Activated CD4-positive, alpha-beta T cell treated with anti-CD3 and anti-CD28 coated beads for 4 hours (primary cell): ENCODE measurements at regions not wholly inside any gene's neighbourhood (a gene's known extent, or its start where the extent isn't known, plus 50 kb on each side); places are given as distances from the start of the nearest gene placed in this dataset.

Source experiments
- DNase-seq, 2 donors: peaks; one replicate each; pipeline ENCODE4 v3.0.0-alpha.2; 2020

- DNase-seq, result no peak
Measured at GRCh38 chr10:61317706-61318105, 135.5 kb downstream of the TMEM26 start.

- DNase-seq, result no peak
Measured at GRCh38 chr10:61316676-61317265, 136.4 kb downstream of the TMEM26 start.

- DNase-seq, result no peak
Measured at GRCh38 chr10:61314273-61314672, 138.9 kb downstream of the TMEM26 start.

GRCh38 chr10:61313460-61313859 lies 139.7 kb downstream of the TMEM26 start:
- no peak for DNase-seq

- no peak for DNase-seq
Measured at GRCh38 chr10:61304746-61305145, 148.4 kb downstream of the TMEM26 start.

DNA sequence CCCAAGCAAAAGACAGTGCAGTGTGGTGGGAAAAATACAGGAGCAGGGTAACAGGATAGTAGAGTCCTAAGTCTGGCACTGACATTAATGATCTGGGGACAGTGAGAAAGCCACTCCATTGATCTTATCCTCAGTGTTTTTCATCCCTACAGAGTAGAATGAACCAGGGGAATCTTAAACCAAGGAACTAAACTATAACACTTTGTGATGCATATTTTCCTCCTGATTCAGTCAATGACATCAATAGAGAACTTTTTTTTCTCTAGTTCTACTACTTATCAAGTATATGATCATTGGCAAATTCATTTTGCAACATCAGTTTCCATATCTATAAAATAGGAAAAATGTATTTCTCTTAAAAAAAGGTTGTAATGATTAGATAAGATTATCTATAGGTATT lies 151.1 kb downstream of the TMEM26 start:
- DNase-seq, result no peak

GRCh38 chr10:61301575-61301974 lies 151.6 kb downstream of the TMEM26 start:
- no peak for DNase-seq

GRCh38 chr10:61299841-61300240 lies 153.3 kb downstream of the TMEM26 start:
- DNase-seq, result no peak

DNA sequence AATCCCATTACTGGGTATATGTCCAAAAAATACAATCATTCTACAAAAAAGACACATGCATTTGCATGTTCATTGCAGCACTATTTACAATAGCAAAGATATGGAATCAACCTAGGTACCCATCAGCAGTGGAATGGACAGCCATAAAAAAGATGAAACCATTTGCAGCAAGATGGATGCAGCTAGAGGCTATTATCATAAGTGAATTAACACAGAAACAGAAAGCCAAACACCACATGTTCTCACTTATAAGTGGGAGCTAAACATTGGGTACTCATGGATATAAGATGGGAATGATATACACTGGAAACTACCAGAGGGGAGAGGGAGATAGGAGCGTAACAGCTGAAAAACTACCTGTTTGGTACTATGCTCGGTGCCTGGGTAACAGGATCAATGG lies 154.0 kb downstream of the TMEM26 start:
- no peak for DNase-seq

DNA sequence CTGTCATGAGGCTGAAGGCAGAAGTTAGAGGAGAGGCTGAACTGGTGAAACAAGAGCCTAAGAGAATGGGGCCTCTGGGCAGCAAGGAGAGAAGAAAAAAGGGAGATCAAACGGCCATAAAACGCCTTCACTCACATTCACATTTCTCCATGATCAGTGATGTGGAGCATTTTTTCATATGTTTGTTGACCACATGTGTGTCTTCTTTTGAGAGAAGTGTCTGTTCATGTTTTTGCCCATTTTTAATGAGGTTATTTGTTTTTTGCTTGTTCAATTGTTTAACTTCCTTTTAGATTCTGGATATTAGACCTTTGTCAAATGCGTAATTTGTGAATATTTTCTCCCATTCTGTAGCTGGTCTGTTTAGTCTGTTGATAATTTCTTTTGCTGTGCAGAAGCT lies 155.0 kb downstream of the TMEM26 start:
- no peak for DNase-seq

DNA sequence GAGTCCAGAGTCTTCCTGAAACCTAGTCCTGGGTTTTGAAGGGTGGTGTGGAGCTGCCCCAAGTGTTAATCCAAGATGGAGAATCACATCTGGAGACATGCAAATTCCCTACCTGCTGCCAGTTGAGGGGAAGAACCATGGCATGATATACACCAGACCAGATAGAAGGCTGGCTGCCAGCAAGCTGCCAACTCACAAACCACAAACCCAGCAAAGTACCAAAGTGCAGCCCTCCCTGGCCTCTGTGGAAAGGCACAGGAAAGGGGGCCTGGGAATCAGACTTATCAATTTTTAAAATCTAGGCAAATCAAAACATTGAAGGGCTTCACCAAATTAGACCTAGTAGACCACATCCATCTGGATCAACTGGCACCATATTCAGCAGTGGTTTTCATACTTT lies 157.0 kb downstream of the TMEM26 start:
- no peak for DNase-seq

DNA sequence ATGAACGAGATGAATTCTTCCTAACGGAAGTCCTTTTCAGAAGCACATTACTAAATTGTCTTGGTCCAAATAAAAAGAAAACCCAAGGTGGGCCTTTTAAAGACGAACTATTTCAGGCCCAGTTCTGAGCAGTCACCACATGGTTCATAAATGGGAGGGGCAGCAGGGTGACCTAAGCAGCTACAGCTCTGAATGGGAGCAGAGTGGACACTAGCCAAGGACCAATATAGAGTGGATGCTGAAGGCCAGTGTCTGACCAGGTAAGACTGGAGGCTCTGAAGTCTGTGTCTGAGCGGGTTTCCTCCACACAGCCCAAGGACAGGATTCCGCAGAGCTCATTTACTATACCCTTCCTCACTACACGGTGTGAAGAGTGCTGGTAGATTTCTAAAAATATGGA lies 159.1 kb downstream of the TMEM26 start:
- DNase-seq, result no peak

DNA sequence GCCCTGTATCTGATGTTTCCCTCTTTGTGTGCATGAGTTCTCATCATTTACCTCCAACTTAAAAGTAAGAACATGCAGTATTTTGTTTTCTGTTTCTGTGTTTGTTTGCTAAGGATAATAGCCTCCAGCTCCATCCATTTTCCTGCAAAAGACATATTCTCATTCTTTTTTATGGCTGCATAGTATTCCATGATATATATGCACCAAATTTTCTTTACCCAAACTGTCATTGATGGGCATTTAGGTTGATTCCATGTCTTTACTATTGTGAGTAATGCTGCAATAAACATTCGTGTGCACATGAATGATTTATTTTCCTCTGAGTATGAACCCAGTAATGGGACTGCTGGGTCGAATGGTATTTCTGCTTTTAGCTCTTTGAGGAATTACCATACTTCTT lies 163.4 kb downstream of the TMEM26 start:
- DNase-seq, result no peak

DNA sequence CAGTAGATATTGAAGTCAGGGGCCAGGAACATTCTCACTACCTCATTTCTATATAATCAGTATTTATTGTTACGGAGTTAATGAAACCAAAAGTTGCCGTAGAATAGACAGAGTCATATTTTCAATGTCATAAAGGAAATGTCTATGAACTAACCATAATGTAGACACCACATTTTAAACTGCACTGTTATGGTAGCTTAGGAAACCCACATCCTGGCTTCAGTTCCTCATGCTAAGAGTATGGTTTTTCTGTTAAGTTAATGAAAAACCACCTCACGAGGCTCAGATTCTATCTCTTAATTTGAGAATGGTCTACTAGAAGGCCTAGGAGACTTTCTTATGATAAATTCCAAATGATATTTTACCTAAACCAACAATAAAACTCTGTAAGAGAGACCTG lies 166.5 kb downstream of the TMEM26 start:
- DNase-seq, result no peak

GRCh38 chr10:61285749-61286148 lies 167.4 kb downstream of the TMEM26 start:
- DNase-seq, result no peak

DNA sequence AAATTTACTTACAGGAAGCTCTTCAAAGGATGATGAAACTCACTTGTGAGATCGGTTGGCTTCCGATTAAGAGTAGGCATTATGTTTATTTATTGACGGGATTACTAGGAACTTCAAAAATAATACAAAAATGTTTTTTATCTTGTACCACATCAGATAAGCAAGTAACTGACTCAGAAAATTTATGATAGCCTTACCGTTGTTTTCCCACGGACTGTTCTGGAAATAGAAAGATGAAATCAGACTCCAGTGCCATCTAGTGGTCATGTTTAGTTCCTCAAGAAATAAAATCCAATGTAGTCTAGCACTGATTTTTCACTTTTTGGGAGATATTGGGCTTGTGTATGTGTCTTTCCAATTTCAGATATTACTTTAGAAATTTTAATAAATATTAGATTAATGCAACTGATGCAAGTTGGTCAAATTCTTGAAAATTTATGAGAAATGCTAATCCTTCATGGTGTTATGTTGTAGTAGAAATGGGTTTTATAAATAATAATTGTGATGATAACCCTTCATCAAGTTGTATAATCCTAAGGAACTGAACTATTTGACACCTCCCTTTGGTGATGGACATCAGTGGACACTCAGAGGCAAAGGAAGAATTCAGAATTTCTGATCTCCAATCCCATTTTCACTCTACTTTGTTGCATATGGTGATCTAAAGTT lies 168.8 kb downstream of the TMEM26 start:
- peak in 1 of 2 donors; percentile 1 for DNase-seq

- DNase-seq, result no peak
Measured at GRCh38 chr10:61283481-61284221, 169.5 kb downstream of the TMEM26 start.

DNA sequence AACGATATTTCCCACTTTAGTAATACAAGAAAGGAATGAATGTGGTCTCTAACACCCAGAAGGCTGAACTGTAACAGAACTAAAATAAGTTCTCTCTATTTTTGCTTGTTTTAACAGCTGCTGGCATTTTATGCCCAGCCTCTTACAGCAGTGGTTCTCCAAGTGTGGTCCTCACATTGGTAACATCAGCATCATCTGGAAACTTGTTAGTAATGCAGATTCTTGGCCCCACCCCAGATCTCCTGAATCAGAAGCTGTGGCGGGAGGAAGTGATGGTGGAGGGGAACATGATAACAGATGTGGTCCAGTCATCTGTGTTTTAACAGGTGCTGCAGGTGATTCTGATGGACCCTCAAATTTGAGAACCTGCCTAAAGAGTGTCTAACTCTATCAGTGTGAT lies 170.1 kb downstream of the TMEM26 start:
- DNase-seq, result no peak

DNA sequence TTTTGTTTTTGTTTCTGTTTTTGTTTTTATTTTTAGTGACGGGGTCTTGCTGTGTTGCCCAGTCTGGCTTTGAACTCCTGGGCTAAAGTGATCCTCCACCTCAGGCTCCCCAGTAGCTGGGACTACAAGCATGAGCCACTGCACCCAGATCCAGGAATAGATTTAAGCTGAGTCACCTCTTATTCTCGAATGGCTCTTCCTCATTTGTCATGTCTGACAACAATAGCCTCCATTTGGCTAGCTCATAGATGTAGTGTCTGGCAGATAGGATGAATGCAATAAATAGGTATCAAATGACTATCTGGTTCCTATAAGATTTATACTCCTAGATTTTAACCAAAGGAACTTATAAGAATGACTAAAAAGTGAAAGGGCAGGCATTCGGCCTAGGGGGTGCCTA lies 172.9 kb downstream of the TMEM26 start:
- DNase-seq, result no peak

DNA sequence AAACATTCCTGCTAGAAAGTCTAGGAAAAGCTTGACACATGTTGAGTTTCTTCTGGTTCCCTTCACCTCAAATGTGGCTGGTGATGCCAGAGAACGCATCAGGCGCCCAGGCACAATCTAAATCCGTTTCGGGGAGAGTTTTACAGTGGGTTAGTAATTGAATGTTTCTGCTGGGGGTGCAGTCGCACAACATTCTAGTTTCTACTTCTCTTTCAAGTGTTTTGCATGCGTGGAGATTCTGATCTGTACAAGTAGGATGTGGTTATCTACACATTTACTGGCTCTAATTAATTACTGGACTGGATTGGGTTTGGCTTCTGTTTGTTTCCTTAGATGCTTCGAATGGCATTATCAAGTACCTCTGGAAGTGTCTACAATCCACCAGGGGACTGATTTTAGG lies 173.8 kb downstream of the TMEM26 start:
- DNase-seq, result no peak

DNA sequence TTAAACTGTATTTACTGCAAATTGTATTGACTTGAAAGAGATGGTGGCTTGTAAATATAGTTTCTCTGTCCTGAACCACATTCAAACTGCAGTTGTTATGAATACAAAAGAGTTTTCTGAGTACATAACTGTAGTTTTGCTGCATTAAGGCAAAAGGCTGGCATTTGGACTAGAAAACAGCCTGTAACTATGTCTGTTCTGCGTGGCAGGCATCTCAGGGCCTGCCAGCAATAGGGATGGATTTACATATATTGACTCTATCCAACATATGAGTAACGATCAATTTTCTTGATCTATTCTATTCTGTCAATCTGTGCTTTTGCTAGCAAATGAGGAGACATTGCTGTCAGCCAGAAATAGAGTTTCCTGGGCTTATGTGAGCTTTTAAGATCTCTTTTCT lies 174.6 kb downstream of the TMEM26 start:
- DNase-seq, result no peak

GRCh38 chr10:61272781-61273180 lies 180.4 kb downstream of the TMEM26 start:
- no peak for DNase-seq

GRCh38 chr10:61271127-61271780 lies 181.9 kb downstream of the TMEM26 start:
- DNase-seq, result no peak

DNA sequence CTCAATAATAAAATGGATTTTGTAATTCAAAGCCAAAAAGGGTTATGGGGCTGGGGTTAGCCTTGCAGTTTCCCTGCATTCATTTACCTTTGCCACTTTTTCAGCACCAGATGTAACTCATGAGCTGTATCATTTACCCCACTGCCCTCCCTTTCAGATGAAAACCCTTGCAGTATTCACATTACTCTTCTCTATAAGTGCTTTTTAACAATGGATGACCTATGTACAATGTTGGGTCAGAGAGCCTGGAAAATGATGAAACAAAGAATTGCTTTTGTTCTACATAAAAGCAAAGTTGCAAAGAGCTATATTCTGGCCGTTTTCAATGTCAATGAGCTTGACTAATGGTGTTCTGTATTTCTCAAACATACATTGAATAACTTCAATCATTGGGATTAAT lies 189.7 kb downstream of the TMEM26 start:
- DNase-seq, result no peak
